ENCODE measurements at regions not wholly inside any gene's neighbourhood (a gene's known extent, or its start where the extent isn't known, plus 50 kb on each side); places are given as distances from the start of the nearest gene placed in this dataset.

GRCh38 chr18:30103881-30104280, 938.7 kb downstream of the DSC3 start:
- Mint-ChIP-seq H3K27me3 (ENCODE audit: low read depth) (no peaks in the 10 kb centered on the region), H3K4me3 (no peak overlapping the region), H3K36me3 (ENCODE audit: insufficient read depth in 1 of 3, low read depth in 3 of 3) (no peaks in the 10 kb centered on the region), H3K27ac (no peak overlapping the region), H3K4me1 (no peaks in the 10 kb centered on the region), H3K9me3 (no peaks in the 10 kb centered on the region)
- Histone ChIP-seq H4K5ac (ENCODE audit: insufficient read length, low read depth, low read length) (no peak overlapping the region), H2BK20ac (ENCODE audit: low read depth, low read length, poor library complexity, severe bottlenecking) (no peak overlapping the region), H2BK120ac (ENCODE audit: low read depth, low read length, poor library complexity, severe bottlenecking) (no peak overlapping the region), H3K4me2 (ENCODE audit: insufficient read depth, insufficient read length, low read length) (no peak overlapping the region), H2BK12ac (ENCODE audit: insufficient read length, low read depth, low read length) (no peak overlapping the region), H3K9me3 (ENCODE audit: control insufficient read depth, low read depth, low read length) (no peaks in the 10 kb centered on the region), H2AK5ac (ENCODE audit: insufficient read length, low read length) (no peak overlapping the region), H3K14ac (ENCODE audit: insufficient read depth, low read length) (no peak overlapping the region), H3K79me2 (ENCODE audit: insufficient read depth, low read length) (no peaks in the 10 kb centered on the region), H3K4me1 (ENCODE audit: insufficient read depth, low read length) (no peaks in the 10 kb centered on the region), H2BK5ac (ENCODE audit: insufficient read length, low read length) (no peak overlapping the region), H3K79me1 (ENCODE audit: insufficient read depth, low read depth, low read length, poor library complexity, severe bottlenecking) (no peaks in the 10 kb centered on the region), H3K9ac (ENCODE audit: extremely low read depth, insufficient read length, low read length) (no peak overlapping the region), H2AFZ (ENCODE audit: low read length) (no peak overlapping the region), H3T11ph (ENCODE audit: low read length) (no peak overlapping the region), H3K27me3 (ENCODE audit: insufficient read depth, low read length) (no peaks in the 10 kb centered on the region), H4K20me1 (ENCODE audit: control insufficient read depth, insufficient read depth, insufficient read length) (no peaks in the 10 kb centered on the region), H3K4ac (ENCODE audit: low read depth, low read length) (no peak overlapping the region), H3K23me2 (ENCODE audit: insufficient read length, low read depth, low read length, poor library complexity, severe bottlenecking) (no peaks in the 10 kb centered on the region), H2BK15ac (ENCODE audit: low read depth, low read length) (no peak overlapping the region), H3K56ac (ENCODE audit: insufficient read length, low read depth, low read length) (no peak overlapping the region), H3K23ac (ENCODE audit: insufficient read length, low read depth, low read length) (no peak overlapping the region), H4K8ac (replicated peaks; ENCODE audit: insufficient read length, low read depth, low read length) (no peak overlapping the region), H4K91ac (ENCODE audit: insufficient read length, low read depth, low read length) (no peak overlapping the region), H3K18ac (ENCODE audit: insufficient read length, low read depth, low read length) (no peak overlapping the region), H3K27ac (ENCODE audit: insufficient read length, low read depth, low read length) (no peak overlapping the region)
- no CpG with 5 or more reads among the region's 2 CpGs for WGBS (ENCODE audit: extremely low coverage, insufficient read length, low lambda C conversion rate)
- no peak for TF ChIP-seq CTCF (conservative IDR thresholded peaks at IDR 0.05)
- no peak for DNase-seq
